OCI-LY1 (cell line): ENCODE measurements at regions not wholly inside any gene's neighbourhood (a gene's known extent, or its start where the extent isn't known, plus 50 kb on each side); places are given as distances from the start of the nearest gene placed in this dataset.

ENCODE experiments used
- EZH2 ChIP-seq: fragments of 200-600 bp; sonication (generic), shearing (Covaris generic); IDR thresholded peaks from 2 replicates; pipeline ENCODE4 v1.8.0; 2017; ENCODE audit warnings: borderline replicate concordance, mixed run types, mild to moderate bottlenecking, antibody characterized with exemption, low read length, moderate library complexity, mixed read lengths
- TF ChIP-seq, protein P1 (sequence below): fragments of 200-600 bp; sonication (generic), shearing (Covaris generic); IDR thresholded peaks from 2 replicates; pipeline ENCODE4 v1.5.1; 2017; ENCODE audit warnings: mild to moderate bottlenecking, antibody characterized with exemption, low read length, moderate library complexity, mixed read lengths

DNA sequence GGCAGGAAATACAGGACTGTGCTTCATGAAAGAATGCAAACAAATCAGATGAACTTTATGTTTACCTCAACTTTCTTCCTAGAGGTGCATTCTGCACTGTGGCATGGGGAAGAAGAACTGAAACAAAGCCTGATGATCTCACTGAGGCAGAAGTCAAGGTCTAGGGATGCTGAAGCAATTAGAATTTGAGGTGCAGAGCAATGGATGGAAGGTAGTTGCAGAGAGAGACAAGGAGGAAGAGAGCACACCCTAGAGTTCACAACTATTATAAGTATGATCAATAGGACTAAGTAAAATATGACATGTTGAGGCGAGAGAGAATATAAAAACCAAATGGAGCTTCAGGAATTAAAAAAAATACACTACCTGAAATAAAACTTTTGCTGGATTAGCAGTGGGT lies 420.1 kb downstream of the EDEM1 start:
- TF ChIP-seq, protein P1, sequence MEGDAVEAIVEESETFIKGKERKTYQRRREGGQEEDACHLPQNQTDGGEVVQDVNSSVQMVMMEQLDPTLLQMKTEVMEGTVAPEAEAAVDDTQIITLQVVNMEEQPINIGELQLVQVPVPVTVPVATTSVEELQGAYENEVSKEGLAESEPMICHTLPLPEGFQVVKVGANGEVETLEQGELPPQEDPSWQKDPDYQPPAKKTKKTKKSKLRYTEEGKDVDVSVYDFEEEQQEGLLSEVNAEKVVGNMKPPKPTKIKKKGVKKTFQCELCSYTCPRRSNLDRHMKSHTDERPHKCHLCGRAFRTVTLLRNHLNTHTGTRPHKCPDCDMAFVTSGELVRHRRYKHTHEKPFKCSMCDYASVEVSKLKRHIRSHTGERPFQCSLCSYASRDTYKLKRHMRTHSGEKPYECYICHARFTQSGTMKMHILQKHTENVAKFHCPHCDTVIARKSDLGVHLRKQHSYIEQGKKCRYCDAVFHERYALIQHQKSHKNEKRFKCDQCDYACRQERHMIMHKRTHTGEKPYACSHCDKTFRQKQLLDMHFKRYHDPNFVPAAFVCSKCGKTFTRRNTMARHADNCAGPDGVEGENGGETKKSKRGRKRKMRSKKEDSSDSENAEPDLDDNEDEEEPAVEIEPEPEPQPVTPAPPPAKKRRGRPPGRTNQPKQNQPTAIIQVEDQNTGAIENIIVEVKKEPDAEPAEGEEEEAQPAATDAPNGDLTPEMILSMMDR = no peak
- TF ChIP-seq EZH2 = no peak
